ENCODE measurements at regions not wholly inside any gene's neighbourhood (a gene's known extent, or its start where the extent isn't known, plus 50 kb on each side); places are given as distances from the start of the nearest gene placed in this dataset.

DNA sequence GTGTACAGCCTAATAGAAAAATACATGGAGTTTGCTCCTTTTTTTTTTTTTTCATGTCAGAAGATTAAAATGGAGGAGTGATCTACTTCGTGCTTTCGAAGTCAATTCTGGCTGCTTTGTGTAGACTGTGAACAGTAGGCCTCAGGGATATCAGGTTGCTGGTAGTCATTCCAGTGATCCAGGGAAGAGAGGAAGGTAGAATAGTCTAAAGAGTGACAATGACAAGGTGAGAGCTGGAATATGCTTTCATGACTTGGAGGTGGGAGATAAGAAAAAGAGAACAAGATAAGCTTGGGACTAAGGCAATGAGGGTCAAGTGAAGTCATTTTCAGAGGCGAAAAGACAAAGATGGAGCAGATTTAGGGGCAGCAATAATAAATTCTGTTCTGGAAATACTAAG is 111.3 kb upstream of the MIR17HG start:
- TF ChIP-seq SMARCE1 (IDR thresholded peaks at IDR 0.05) (no peak), RAD21 (CRISPR knock-in tag; conservative IDR thresholded peaks at IDR 0.05 in 1 of 2, IDR thresholded peaks at IDR 0.05 in 1 of 2) (no peak), EP300 (IDR thresholded peaks at IDR 0.05; ENCODE audit: low read length) (no peak)

Data from K562 (cell line).